ENCODE measurements at regions not wholly inside any gene's neighbourhood (a gene's known extent, or its start where the extent isn't known, plus 50 kb on each side); places are given as distances from the start of the nearest gene placed in this dataset.

DNA sequence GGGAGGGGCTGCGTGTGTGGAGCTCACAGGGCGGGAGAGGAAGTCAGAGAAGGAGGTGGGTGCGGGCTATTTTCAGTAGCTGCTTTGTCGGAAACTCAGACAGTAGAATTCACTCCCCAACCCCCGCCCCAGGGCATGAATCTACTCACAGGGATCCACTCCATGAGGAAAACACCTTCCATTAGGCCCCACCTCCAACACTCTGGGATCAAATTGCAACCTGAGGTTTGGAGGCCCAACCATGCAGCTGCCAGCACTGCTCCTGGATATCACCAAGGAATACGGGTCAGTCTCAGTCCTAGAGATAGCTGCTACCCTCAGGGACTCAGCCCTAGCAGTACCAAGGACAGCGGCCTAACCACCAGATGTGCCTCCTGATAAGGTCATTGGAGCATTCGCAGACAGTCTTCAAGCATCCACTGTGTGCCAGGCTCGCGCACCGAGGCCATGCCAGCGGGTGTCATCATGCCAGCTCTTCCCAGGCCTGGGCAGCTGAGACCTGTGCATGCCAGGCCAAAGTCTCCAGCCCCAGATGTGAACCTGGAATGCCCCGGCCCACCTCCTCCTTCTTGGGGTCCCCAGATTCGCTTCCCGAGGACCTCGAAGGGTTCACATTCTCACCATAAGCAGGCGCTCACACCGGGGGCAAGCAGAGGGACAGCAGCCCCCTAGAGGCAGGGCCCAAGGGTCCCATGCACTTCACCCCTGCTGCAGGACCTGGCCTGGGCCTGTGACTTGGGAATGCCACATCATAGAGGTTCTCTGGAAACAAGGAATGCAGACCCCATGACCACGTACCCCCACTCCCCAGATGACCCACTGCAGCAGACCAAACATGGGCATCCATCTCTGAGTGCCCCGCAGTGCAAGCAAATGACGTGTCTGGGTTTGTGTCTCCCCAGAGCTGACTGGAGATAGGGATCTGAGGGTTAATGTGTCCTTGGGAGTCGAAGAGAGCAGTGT, 102.3 kb downstream of the ADRA2C start:
- WGBS, 2 donors: 77% methylated on average over 14 to 21 of the region's 22 CpGs
- Histone ChIP-seq H3K4me1 (peaks cover 3 to 11% of the 10 kb centered on the region in 2 donors), H3K27me3 (no peaks in the 10 kb centered on the region), H3K9me3 (no peaks in the 10 kb centered on the region), H3K4me3 (replicated peaks in 1 of 3) (no peak overlapping the region), H3K27ac (no peak overlapping the region), H3K36me3 (no peaks in the 10 kb centered on the region)
- DNase-seq: no peak
- intact Hi-C loops (cut with DNase I): no loop called here
- TF ChIP-seq, protein P1, sequence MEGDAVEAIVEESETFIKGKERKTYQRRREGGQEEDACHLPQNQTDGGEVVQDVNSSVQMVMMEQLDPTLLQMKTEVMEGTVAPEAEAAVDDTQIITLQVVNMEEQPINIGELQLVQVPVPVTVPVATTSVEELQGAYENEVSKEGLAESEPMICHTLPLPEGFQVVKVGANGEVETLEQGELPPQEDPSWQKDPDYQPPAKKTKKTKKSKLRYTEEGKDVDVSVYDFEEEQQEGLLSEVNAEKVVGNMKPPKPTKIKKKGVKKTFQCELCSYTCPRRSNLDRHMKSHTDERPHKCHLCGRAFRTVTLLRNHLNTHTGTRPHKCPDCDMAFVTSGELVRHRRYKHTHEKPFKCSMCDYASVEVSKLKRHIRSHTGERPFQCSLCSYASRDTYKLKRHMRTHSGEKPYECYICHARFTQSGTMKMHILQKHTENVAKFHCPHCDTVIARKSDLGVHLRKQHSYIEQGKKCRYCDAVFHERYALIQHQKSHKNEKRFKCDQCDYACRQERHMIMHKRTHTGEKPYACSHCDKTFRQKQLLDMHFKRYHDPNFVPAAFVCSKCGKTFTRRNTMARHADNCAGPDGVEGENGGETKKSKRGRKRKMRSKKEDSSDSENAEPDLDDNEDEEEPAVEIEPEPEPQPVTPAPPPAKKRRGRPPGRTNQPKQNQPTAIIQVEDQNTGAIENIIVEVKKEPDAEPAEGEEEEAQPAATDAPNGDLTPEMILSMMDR (IDR thresholded peaks at IDR 0.05): no peak
- TF ChIP-seq POLR2A (IDR thresholded peaks at IDR 0.05): no peak

DNA sequence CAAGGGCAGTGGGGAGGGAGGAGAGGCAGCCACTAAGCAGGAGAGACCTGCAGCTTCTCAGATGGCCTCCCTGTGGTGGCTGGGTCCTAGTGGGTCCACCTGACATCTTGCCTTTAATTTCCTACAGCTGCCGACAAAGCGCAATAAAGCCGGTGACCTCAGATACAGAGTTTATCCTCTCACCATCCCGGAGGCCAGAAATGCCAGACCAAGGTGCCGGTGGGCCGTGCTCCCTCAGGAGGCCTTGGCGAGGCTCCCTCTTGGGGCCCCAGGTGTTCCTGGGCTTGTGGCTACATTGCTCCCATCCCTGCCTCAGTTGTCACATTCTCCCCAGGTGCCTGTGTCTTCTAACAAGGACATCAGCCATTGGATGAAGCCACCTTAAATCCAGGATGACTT, 103.0 kb downstream of the ADRA2C start:
- intact Hi-C loops (cut with DNase I): no loop called here
- H3K27me3 ChIP-seq: no peaks in the 10 kb centered on the region
- H3K36me3 ChIP-seq: no peaks in the 10 kb centered on the region
- no peak overlapping the region for H3K27ac ChIP-seq
- H3K4me1 ChIP-seq: peaks cover 3 to 11% of the 10 kb centered on the region in 2 donors
- WGBS, 2 donors: 89 to 95% methylated on average over 6 to 7 of the region's 7 CpGs
- H3K9me3 ChIP-seq: no peaks in the 10 kb centered on the region
- DNase-seq: no peak
- H3K4me3 ChIP-seq (replicated peaks in 1 of 3): no peak overlapping the region
- TF ChIP-seq, protein P1 (IDR thresholded peaks at IDR 0.05): no peak
- TF ChIP-seq POLR2A (IDR thresholded peaks at IDR 0.05): no peak

DNA sequence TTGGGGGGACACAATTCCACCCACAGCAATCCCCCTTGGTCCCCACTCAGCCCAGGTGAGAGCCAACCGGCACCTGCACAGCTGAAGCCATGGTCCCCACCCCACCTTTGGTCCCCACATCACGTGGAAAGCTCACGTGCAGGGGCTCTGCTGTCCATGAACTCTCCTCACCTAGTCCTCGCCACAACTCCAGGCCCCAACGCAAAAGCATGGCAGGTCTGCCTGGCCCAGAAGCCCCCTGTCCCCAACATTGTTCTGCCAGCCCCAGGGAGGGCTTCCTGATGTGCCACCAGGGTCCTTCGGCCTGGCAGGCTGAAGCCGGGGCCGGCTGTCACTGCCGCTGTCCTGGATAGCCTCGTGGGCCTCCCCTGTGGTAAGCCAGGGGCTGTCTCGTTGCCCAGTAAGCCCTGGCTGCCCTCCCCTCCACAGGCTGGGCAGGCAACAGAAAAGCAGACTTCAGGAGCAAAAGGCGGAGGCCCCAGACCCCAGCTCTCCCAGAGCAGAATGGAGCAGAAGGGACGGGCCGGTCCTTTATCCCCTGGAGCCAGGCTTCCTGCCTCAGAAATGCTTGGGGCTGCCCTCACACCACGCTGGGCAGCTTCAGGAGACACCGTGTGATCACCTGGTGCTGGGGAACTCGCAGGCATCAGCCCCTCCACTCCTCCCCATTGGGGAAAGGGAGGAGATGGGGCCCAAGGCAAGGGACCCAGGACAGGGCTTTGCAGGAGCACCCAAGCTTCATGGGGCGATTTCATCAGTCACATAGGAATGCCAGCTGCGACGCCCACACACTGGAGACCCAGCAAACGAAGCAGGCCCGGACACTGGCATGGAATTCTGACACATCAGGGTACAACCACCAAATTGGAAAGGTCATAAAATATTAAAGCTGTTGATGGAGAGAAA, 103.7 kb downstream of the ADRA2C start:
- no peaks in the 10 kb centered on the region for H3K36me3 ChIP-seq
- intact Hi-C loops (cut with DNase I): no loop called here

DNA sequence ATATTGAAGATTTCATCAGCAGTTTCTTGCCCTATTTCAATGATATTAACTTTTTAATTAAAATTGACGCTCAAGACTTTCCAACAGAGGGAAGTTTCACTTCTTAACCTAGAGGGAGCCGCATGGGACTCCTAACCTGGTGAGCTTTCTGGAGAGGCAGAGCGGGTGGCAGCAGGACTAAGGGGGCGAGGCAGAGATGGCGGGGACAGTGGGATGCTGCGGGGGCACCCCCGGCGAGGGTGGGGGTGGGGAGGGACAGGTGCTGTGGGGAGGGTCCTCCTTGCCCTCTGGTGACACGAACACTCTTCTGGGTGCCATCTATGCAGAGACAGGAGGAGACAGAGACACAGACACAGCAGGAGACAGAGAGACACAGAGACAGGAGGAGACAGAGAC, 104.4 kb downstream of the ADRA2C start:
- TF ChIP-seq, protein P1 (IDR thresholded peaks at IDR 0.05): no peak
- TF ChIP-seq POLR2A (IDR thresholded peaks at IDR 0.05): no peak
- 88% methylated on average over 9 of the region's 9 CpGs for WGBS, 2 donors
- Histone ChIP-seq H3K36me3 (no peaks in the 10 kb centered on the region), H3K4me3 (replicated peaks in 1 of 3) (no peak overlapping the region), H3K4me1 (peaks cover 3 to 11% of the 10 kb centered on the region in 2 donors), H3K9me3 (no peaks in the 10 kb centered on the region), H3K27ac (no peak overlapping the region), H3K27me3 (no peaks in the 10 kb centered on the region)
- no peak for DNase-seq
- intact Hi-C loops (cut with DNase I): no loop called here

More for the DNA sequence above, 103.7 kb downstream of the ADRA2C start:
- peaks cover 3 to 11% of the 10 kb centered on the region in 2 donors for H3K4me1 ChIP-seq
- WGBS, 2 donors: 88 to 94% methylated on average over 11 of the region's 22 CpGs
- no peak overlapping the region for H3K4me3 ChIP-seq (replicated peaks in 1 of 3)
- TF ChIP-seq POLR2A (IDR thresholded peaks at IDR 0.05): no peak
- TF ChIP-seq, protein P1 (IDR thresholded peaks at IDR 0.05): no peak
- no peak overlapping the region for H3K27ac ChIP-seq
- DNase-seq: no peak
- H3K9me3 ChIP-seq: no peaks in the 10 kb centered on the region
- H3K27me3 ChIP-seq: no peaks in the 10 kb centered on the region

Data from thyroid gland (tissue), 4 donors.